ENCODE measurements at regions not wholly inside any gene's neighbourhood (a gene's known extent, or its start where the extent isn't known, plus 50 kb on each side); places are given as distances from the start of the nearest gene placed in this dataset.
A peak's percentile ranks its signal among the peaks of the same experiment; 100 is the strongest.

DNA sequence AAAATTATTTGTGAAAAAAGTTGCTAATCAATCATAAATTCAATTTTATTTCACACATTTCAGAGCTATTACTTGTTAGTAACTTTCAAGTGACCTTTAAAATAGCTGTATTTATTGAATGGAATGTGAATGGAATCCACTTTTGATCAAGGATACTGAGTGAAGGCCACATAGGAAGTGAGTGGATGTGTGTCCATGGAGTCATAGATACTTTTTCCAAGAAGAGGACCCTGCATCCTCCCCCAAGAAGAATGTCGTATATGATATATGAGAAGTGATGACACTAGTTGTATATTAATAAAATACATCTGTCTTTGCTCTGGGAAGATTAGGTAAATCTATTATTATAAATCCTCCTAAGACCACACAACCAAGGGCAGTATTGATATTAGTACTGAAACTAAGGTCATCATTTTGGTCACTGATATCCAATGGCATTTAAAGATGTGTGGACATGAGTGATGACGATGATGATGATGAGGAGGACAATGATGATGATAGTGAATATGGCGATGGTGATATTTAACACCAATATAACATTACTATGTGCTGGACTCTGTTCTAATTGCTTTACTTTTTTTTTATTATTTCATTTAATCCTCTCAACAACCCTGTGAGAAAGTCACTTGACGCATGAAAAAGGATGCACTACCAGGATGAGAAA is 493.0 kb upstream of the NR2F2 start:
- H3K4me1 ChIP-seq: no peaks in the 10 kb centered on the region
- no peaks in the 10 kb centered on the region for H3K36me3 ChIP-seq
- H3K9me3 ChIP-seq: no peaks in the 10 kb centered on the region
- ATAC-seq: no peak
- no peaks in the 10 kb centered on the region for H3K27me3 ChIP-seq (ENCODE audit: low read depth)
- no peak overlapping the region for H3K27ac ChIP-seq
- no peak for DNase-seq
- intact Hi-C loops (cut with DNase I): no loop called here
- no peak overlapping the region for H3K4me3 ChIP-seq
- TF ChIP-seq, protein P1, sequence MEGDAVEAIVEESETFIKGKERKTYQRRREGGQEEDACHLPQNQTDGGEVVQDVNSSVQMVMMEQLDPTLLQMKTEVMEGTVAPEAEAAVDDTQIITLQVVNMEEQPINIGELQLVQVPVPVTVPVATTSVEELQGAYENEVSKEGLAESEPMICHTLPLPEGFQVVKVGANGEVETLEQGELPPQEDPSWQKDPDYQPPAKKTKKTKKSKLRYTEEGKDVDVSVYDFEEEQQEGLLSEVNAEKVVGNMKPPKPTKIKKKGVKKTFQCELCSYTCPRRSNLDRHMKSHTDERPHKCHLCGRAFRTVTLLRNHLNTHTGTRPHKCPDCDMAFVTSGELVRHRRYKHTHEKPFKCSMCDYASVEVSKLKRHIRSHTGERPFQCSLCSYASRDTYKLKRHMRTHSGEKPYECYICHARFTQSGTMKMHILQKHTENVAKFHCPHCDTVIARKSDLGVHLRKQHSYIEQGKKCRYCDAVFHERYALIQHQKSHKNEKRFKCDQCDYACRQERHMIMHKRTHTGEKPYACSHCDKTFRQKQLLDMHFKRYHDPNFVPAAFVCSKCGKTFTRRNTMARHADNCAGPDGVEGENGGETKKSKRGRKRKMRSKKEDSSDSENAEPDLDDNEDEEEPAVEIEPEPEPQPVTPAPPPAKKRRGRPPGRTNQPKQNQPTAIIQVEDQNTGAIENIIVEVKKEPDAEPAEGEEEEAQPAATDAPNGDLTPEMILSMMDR (IDR thresholded peaks at IDR 0.05): no peak

DNA sequence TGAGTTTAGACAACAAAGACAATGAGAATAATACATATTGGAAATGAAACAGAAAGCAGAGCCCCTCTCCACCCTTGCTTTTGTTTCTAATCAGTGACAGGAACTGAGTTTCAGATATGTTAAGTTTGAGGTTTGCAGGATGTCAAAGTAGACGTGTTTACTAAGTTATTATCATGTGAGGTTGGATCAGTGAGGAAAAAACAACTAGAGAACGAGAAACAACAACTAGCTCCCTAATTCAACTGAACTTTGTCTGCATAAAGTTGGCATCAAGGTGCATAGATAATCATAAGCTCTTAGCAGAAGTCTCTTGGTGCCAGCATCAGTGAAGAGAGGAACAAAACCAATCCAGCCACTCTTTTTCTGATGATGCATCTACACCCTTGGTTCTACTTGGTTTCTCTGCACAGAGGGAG is 491.1 kb upstream of the NR2F2 start:
- H3K4me1 ChIP-seq: no peaks in the 10 kb centered on the region
- no peak overlapping the region for H3K4me3 ChIP-seq
- no peaks in the 10 kb centered on the region for H3K36me3 ChIP-seq
- intact Hi-C loops (cut with DNase I): no loop called here
- ATAC-seq (no peak), DNase-seq (no peak)
- H3K27me3 ChIP-seq (ENCODE audit: low read depth): no peaks in the 10 kb centered on the region
- no peaks in the 10 kb centered on the region for H3K9me3 ChIP-seq
- no peak overlapping the region for H3K27ac ChIP-seq
- TF ChIP-seq, protein P1 (IDR thresholded peaks at IDR 0.05): no peak

DNA sequence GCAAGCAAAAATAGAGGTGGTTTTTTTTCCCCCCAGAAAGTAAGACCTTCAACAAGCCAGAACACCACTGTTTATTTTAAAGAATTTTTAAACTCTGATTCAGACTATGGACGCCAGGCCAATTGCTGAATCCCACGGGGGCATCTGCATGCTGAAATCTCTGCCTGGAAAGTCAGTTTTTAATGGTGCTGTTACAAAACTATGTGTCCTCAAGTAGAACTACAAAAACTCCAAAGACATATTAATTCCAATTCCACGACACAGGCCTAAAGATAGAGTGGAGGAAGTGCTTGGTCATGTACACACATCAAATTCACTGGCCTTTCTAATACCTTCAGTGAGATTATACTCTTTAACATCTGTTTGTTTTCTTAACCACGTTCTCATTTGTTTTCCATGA is 490.5 kb upstream of the NR2F2 start:
- intact Hi-C loops (cut with DNase I): no loop called here
- H3K4me1 ChIP-seq: no peaks in the 10 kb centered on the region
- H3K4me3 ChIP-seq: no peak overlapping the region
- ATAC-seq (no peak), DNase-seq (no peak)
- peak overlapping the region; percentile 3 for H3K27ac ChIP-seq
- TF ChIP-seq, protein P1 (IDR thresholded peaks at IDR 0.05): no peak
- H3K36me3 ChIP-seq: no peaks in the 10 kb centered on the region
- no peaks in the 10 kb centered on the region for H3K27me3 ChIP-seq (ENCODE audit: low read depth)
- no peaks in the 10 kb centered on the region for H3K9me3 ChIP-seq

DNA sequence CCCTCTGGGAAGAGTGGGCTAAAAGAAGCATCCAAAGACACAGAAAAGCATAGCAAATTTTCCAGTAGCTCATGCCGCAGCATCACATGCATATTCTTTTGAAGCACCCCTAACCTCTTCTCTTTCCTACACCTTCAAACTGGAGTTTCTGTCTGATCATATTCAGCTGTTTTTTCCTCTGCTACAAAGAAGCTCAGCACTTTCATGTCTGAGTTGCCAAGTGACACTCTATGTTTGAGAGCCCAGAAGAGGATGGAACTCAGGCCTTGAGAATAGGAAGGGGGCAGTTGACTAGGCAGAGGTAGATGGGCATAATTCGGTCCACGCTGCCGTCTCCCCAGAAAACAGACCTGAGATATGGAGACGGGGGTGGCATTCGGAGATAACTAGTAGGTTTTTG is 489.6 kb upstream of the NR2F2 start:
- ATAC-seq (no peak), DNase-seq (no peak)
- H3K9me3 ChIP-seq: no peaks in the 10 kb centered on the region
- TF ChIP-seq, protein P1 (IDR thresholded peaks at IDR 0.05): no peak
- H3K27ac ChIP-seq: no peak overlapping the region
- H3K4me1 ChIP-seq: no peaks in the 10 kb centered on the region
- H3K36me3 ChIP-seq: no peaks in the 10 kb centered on the region
- intact Hi-C loops (cut with DNase I): no loop called here
- no peaks in the 10 kb centered on the region for H3K27me3 ChIP-seq (ENCODE audit: low read depth)
- no peak overlapping the region for H3K4me3 ChIP-seq

DNA sequence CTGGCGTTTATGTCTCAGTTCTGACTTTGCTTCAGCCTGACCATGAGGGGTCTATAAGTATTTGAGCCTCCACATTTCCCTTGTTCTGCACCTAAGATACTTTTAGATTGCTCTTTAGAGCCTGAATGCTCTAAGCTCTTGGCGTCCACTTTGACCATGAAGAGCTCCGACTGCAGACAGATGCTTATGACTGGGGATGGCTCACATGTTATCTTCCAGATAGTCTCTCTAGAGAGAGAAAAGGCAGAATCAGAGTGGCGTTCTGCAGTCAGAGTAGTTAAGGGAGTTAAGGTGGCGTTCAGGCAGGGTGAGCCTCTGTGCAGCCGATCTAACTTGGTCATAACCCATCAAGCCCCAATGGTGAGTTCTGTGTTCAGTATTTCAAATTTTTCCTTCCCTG is 487.9 kb upstream of the NR2F2 start:
- H3K36me3 ChIP-seq: no peaks in the 10 kb centered on the region
- DNase-seq: no peak
- no peak overlapping the region for H3K4me3 ChIP-seq
- intact Hi-C loops (cut with DNase I): no loop called here
- no peaks in the 10 kb centered on the region for H3K9me3 ChIP-seq
- H3K27me3 ChIP-seq (ENCODE audit: low read depth): no peaks in the 10 kb centered on the region
- no peak overlapping the region for H3K27ac ChIP-seq
- TF ChIP-seq, protein P1 (IDR thresholded peaks at IDR 0.05): no peak
- no peaks in the 10 kb centered on the region for H3K4me1 ChIP-seq
- ATAC-seq: no peak

Data from lower lobe of right lung (tissue), 2 donors.